Lower leg skin (tissue), 4 donors: ENCODE measurements at regions not wholly inside any gene's neighbourhood (a gene's known extent, or its start where the extent isn't known, plus 50 kb on each side); places are given as distances from the start of the nearest gene placed in this dataset.

Experiments
- DNase-seq, 2 donors: peaks; one replicate each; pipeline ENCODE4 v3.0.0-alpha.2; 2019; ENCODE audit warnings: low spot score in 2 of 2
- H3K4me3 ChIP-seq: fragments of 200-600 bp; sonication (generic); 2 replicates; pipeline ENCODE4 v1.5.1; 2017; ENCODE audit warnings: mild to moderate bottlenecking, low read depth; ENCODE audit not compliant: poor library complexity, severe bottlenecking
- CTCF ChIP-seq, 3 donors: fragments of 450-650 bp; IDR thresholded peaks; one replicate each; pipeline ENCODE4 v1.5.1; 2016; ENCODE audit warnings: antibody characterized with exemption in 3 of 3, mild to moderate bottlenecking in 3 of 3, moderate library complexity in 2 of 3
- POLR2A ChIP-seq, 2 donors: fragments of 450-650 bp; IDR thresholded peaks; one replicate each; pipeline ENCODE4 v1.6.1; 2016 to 2017; ENCODE audit warnings: antibody characterized with exemption in 2 of 2, mild to moderate bottlenecking in 1 of 2, moderate library complexity in 1 of 2
- WGBS, 2 donors: methylation state at CpG; one replicate each; pipeline ENCODE4 v1.1.5; 2018; 5-methylcytosine and 5-hydroxymethylcytosine counted together
- intact Hi-C: fragments of 100-400 bp; cut with DNase I; formaldehyde crosslinking; loops from one replicate; pipeline ENCODE4 v1.15.0; 2023; ENCODE audit warnings: low total_unique reads

DNA sequence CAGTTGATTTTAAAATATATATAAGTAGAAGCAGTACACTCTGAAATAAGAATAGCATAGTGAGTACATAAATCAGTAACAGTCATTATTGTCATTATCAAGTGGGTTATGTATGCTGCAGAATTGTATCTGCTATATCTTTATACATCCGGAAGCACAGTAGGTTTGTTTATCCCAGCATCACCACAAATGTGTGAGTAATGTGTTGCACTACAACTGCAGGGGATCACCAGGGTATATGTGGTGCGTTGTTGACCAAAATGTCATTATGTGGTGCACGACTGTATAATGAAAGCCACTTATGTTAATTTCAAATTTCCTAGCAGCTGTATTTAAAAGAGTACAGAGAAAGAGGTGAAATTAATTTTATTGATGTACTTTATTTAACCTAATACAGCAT, 87.7 kb upstream of the GADD45A start:
- 88% methylated on average over 3 of the region's 3 CpGs for WGBS, 2 donors
- no peak for DNase-seq
- intact Hi-C loops, result no loop called here
- TF ChIP-seq CTCF (IDR thresholded peaks at IDR 0.05) (no peak), POLR2A (IDR thresholded peaks at IDR 0.05) (no peak)
- H3K4me3 ChIP-seq, result no peak overlapping the region

DNA sequence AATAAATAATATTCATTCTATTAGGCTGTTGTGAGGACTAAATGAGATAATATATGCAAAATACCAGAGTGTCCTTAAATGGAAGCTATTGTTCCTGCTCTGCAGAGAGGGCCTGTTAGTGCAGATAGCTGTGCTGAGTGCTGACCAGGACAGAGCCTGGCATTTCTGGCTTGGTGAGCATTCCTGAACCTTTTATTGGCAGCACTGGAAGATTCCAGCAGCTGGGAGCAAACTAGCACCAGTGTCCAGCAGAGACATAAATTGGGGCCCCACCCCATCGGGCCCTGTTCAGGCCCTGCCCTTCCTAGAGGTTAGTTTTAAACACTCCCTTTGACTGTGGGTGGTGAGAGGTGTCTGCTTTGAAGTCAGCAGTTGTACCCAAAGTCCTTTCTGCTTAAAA, 85.9 kb upstream of the GADD45A start:
- DNase-seq, result peak in 1 of 2 donors; percentile 46

DNA sequence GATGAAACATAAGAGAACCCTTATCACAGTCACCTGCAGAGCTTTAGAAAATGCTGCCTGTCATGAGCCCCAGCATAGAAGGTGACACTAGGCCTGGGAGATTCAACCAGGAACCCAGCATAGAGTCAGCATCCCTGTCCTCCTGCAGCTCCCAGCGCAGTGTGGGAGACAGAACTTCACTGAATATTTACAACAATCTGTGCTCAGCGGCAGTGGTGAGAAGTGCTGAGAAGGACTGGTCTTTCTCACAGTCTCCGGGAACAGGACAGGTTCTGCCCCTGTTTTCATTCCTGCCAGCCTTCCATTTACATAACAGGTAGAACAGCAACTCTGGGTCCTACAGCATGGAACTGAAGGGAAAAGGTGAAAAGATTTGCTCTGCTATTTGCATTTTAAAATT, 83.5 kb upstream of the GADD45A start:
- no peak overlapping the region for H3K4me3 ChIP-seq
- WGBS, 2 donors, result 93 to 94% methylated on average over 3 of the region's 3 CpGs
- intact Hi-C loops, result no loop called here
- DNase-seq, result peak in 1 of 2 donors; percentile 31
- no peak for TF ChIP-seq CTCF (IDR thresholded peaks at IDR 0.05)
- no peak for TF ChIP-seq POLR2A (IDR thresholded peaks at IDR 0.05)

More for the DNA sequence above, 85.9 kb upstream of the GADD45A start:
- intact Hi-C loops, result no loop called here
- no peak overlapping the region for H3K4me3 ChIP-seq
- TF ChIP-seq CTCF (IDR thresholded peaks at IDR 0.05) (no peak), POLR2A (IDR thresholded peaks at IDR 0.05) (no peak)
- 69 to 86% methylated on average over 1 of the region's 1 CpG for WGBS, 2 donors

DNA sequence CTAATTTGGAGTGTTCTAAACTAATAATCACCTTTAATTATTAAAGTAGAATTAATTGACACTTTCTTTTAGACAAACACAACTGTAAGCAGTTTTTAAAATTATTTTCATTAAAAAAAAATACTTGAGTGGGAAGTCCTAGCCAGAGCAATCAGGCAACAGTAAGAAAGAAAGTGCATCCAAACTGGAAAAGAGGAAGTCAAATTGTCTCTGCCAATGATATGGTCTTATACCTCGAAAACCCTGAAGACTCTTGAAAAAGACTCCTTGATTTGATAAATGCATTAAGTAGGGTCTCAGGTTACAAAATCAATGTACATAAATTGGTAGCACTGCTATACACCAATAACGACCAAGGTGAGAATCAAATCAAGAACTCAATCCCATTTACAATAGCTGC, 83.0 kb upstream of the GADD45A start:
- TF ChIP-seq POLR2A (IDR thresholded peaks at IDR 0.05) (no peak), CTCF (IDR thresholded peaks at IDR 0.05) (no peak)
- intact Hi-C loops, result no loop called here
- no peak overlapping the region for H3K4me3 ChIP-seq
- 89% methylated on average over 2 of the region's 2 CpGs for WGBS, 2 donors
- no peak for DNase-seq

DNA sequence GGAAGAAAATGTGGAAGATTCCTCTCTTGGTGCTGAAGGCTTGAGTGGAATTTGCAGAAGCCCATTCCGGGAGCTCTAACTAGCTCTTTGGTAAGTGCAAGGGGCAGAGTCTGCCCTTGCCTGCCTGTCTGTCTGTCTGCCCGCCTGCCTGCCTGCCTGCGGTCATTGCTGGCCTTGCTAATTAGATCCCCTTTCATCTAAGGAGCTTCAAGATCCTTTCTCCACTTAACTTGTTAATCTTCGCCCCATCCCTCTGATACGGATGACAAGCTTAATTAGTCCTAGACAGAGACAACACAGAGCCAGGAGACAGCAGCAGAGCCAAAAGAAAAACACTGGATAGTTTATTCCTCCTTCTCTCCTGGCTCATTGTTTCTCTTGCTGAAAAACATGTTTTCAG, 80.2 kb upstream of the GADD45A start:
- no peak for TF ChIP-seq CTCF (IDR thresholded peaks at IDR 0.05)
- TF ChIP-seq POLR2A (IDR thresholded peaks at IDR 0.05), result no peak
- intact Hi-C loops, result no loop called here
- no peak overlapping the region for H3K4me3 ChIP-seq
- peak in 1 of 2 donors; percentile 60 for DNase-seq
- WGBS, 2 donors, result 74 to 82% methylated on average over 5 of the region's 5 CpGs

- intact Hi-C loops, result no loop called here
- no peak overlapping the region for H3K4me3 ChIP-seq
- 86 to 89% methylated on average over 7 of the region's 7 CpGs for WGBS, 2 donors
- DNase-seq, result peak in 1 of 2 donors; percentile 32
- TF ChIP-seq POLR2A (IDR thresholded peaks at IDR 0.05) (no peak), CTCF (IDR thresholded peaks at IDR 0.05) (no peak)
Measured at GRCh38 chr1:67605209-67605780, 79.7 kb upstream of the GADD45A start.
